ENCODE measurements at regions not wholly inside any gene's neighbourhood (a gene's known extent, or its start where the extent isn't known, plus 50 kb on each side); places are given as distances from the start of the nearest gene placed in this dataset.

DNA sequence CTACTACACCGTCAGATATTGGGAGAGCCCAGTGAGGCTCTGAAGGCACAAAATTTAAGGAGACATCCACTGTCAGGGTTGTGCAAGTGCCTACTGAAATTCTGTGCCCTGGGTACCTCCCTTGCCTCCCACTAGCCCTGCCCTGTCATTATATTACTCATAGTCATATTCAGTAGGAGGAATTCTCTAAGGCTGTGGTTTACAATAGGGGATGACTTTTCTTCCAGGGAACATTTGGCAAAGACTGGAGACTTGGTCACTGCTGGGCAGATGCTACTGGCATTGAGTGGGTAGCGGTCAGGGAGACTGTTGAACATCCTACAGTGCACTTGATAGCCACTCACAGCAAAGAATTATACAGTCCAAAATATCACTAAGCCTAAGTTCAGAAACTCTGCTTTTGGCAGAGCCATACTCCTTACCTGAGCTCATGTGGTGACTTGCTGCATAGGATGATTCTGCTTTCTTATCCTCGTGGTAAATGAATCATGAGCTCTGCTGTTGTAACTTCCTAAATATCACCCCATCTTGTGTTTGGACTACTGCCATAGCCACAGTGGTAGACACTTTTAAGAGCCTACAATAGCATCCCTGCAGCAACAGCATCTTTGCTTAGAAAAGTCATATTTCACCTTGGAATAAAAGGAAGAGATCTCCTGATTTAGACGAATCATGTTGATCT is 563.4 kb upstream of the PLXNA2 start:
- FAIRE-seq: no peak

DNA sequence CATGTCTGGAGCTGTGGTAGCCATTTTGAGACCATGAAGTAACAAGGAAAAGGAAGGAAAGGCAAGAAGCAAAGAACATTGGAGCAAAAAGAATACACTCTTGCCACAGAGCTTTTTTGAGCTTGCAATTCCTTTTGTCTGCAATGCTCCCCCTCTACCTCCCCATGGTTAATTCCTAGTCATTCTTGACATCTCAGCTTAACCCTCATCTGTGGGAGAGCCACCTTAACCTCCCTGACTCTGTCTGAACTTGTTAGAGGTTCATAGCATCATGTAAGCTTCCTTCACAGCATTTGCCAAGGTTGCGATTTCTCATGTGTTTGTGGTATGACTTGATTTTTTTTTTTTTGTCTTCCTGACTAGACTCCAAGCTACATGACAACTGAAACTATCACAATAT is 564.1 kb upstream of the PLXNA2 start:
- no peak for FAIRE-seq

DNA sequence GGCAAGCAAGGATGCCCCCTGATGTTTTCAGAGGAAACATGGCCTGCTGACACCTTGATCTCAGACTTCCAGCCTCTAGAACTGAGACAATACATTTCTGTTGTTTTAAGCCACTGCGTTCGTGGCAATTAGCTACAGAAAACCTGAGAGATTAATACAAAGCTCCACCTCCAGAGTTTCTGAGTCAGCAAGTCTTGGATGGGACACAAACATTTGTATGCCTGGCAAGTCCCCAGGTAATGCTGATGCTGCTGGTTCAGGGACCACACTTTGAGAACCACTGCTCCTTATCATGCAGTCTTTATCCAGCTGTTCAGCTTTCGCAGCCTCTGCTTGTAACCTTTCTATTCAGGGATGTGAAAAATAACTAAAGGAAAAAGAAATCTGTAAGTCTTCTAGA is 565.7 kb upstream of the PLXNA2 start:
- no peak for FAIRE-seq

DNA sequence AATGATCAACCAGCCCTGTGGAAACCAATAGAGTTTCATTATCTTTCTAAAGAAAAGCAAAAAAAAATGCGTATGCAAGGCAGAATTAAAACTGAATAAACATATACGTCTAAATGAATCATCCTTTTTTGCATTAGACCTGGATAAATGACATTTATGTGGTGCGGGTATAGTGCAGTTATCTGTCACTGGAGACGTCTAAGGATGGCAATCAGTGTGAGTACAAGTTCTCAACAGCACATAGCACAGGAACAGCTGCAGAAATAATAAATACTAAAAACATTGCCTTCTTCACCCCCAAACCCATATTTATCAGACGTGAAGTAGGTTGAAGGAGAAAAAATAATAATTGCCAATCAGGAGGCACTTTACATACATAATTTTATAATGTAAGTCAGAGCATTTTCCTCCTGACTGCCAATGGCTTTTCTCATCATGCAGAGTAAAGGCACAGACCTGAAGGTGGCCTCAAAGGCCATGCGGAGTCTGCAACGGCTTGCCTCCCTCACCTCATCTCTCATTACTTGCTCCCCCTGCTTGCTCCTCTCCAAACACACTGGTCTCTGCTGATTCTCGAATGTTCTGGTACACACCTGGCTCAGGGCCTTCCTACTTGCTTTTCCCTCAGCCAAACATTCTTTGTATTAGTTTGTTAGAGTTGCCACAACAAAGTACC is 574.7 kb upstream of the PLXNA2 start:
- no peak for FAIRE-seq

DNA sequence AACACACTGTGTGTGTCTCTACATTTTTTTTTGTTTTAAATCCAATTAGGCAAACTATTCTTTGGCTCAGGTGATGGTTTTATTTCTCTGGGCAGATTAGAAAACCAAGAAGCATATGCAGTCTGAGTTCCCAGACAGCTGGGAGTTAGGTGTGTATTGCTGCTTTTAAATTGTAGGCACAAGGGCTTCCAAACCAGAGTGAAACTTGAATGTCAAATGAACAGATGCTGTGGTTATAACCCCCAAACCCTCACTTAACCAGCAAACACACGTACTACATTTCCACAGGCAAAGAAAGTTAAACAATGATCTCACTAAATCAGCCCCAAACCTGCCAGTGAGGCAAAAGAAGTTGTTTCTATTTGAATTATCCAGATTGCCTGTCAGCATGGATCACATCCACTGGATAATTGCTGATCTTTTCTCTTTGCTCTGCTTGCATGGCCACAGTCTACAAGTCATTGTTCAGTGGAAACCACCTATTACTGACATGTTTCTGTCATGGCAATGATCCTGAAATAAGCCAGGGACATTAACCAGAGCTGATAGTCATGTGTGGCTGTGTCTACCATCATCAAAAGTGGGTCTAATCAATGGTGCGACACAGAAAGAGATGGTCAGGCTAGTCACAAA is 576.5 kb upstream of the PLXNA2 start:
- FAIRE-seq: no peak

DNA sequence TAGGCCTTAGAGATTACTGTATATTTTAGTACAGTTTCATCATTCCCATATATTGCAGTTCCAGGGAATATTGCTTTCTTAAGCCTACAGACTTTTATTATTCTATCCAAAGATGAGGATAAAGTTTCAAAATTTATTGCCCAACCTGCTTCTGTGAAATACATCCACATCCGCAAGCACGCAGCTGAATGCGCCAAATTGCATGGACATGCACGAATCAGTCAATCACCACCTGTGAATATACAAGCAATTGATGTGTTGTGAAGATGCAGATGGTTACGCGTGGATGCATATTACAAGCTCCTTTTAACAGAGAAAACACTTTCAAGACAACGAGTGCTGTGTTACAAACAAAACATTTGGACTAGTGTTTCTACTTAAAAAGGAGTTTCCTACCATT is 577.8 kb upstream of the PLXNA2 start:
- no peak for FAIRE-seq

DNA sequence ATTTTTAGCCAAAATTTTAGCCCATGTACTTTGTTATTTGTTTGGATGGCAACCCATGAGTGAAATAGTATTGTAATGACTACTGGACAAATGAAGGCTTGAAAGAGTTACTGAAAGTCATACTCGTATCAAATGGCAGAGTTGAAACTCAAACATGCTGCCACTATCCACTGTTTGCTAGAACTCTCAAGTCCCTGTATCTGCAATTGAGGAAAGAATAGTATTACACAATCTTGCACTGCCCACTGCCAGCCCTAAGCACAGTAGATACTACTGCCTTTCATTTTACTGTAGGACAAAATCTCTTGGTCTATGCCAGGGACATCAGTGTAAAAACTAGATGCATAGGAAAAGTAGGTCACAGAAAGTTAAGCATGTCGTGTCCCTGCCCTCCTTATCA is 581.1 kb upstream of the PLXNA2 start:
- no peak for FAIRE-seq

DNA sequence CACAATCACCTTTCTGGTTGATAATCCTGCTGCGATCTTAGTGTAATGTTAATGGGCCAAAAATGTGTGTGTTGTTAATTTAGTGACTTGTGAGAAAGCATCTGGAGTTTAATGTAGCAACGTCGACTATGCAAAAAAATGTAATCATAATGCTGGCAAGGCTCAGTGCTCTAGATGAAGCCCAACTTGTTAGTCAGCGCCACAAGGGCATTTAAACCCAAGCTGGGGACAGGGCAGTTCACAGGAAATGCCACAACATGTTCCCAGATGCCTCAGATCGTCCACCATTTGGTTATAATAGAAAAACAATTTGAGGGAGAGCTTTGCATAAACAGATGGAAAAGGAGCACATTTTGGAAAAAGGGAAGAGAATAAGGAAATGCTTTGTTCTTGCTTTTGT is 585.4 kb upstream of the PLXNA2 start:
- FAIRE-seq: no peak

DNA sequence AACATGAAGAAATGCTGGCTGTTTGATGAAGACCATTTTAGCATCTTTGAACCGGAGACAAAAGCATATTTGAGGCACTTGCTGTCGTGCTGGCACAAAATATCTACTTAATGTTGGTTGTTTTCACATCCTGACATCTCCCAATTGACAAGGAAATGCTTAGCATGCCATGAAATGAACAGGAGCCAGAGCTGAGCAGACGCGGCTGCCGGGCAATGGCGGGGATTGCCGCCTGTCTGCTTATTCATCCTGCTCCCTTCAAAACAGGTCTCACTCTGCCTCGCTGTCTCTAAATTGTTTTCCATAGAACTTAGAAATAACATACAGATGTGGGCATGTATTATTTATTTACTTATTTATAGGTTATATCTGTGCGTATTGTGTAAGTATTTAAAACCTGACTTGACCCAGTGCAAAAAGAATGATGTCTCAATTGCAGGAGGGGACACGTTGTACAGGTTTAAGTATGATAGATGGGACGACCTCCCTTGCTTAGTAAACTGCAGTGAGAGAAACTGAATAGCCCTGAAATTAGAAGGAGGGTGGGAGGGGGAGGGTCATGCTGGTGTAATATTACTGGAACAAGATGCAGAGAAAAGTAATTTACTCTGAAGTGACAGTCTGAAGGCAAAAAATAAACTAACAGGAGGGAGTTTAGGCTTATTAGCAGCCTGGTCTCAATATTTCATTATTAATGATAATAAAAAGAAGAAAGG is 590.4 kb upstream of the PLXNA2 start:
- FAIRE-seq: no peak

DNA sequence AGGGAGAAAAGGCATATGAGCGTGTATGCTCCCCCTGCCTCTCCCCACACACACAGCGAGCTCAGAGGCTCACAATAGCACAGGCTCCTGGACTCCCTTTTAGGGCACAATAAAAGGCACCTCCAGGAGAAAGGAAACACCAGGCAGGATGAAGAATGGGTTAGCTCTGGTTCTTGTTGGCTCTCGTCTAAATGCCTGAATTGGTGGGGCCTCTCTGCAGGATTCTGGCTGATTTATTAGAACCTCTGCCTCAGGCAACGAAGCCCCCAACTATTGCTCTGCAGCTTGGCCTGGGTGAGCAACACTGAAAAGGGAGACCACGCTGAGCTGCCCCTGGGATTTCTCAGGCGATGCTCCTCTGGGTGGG is 590.9 kb upstream of the PLXNA2 start:
- FAIRE-seq: no peak

DNA sequence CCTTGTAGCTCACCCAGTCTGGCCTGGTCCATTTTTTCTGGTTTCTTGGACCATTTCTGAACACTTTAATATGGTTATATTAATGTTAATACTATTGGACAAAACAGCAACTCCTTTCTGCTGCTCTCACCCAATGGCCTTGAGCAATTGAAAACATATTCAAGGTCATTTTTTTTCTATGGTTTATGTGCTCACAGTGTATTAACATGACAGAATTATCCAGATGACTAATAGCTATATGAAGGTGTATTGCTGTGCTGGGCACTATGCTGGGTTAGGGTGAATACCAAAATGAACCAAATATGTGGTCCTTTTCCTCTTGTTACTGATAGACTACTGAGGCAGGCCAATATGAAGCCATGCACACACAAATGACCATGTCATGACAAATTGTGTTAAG is 591.6 kb upstream of the PLXNA2 start:
- FAIRE-seq: no peak

DNA sequence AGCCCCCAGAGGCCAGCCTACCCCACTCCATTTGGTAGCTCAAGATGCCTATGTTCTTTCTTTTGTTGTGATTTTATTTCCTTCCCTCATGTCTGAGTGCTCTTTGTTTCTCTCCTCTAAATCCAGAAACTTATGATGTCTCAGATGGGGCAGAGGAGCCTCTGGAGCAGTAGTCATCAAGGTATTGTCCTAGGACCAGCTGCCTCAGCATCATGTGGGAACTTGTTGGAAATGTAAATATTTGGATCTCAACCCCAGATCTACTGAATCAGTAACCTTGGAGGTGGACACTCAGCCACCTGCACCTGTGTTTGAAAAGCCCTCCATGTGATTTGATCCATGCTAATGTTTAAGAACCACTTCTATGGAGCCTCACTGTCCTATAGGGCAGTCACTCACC is 593.1 kb upstream of the PLXNA2 start:
- no peak for FAIRE-seq

DNA sequence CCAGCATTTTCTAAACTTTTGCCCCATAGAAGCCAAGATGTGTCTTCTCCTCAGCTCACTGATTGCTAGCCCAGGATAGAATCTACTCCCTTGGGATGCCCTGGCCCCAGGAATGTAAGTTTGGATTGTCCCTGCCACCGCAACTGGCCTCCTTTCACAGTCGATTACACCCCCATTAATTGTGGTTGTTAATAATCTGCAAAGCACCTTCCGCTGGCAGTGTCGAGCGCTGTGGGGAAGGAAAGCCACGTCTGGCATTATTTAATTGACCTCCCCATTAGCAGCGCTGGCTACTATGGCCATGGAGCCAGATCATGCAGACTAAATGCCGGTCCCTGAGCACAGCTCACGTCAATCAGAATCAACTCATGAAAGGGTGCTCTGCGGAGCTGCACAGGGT is 597.3 kb upstream of the PLXNA2 start:
- no peak for FAIRE-seq

DNA sequence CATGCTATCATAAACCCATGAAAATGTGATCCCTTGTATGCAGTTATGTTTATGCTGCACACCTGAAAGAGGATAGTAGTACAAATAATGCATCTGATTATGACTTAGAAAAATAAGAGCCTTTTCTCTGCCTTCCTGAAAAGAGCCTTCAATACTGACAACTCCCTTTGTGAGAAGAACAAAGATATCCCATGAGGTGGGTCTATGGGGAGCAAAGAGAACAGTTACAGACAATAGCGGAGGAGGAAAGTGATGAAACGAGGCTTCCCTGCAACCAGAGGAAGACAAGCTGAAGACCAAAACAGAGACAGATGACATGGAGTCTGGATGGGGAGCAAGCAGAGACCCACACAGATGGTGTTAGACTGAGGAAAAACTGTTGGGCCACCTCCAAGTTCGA is 598.3 kb upstream of the PLXNA2 start:
- FAIRE-seq: no peak

DNA sequence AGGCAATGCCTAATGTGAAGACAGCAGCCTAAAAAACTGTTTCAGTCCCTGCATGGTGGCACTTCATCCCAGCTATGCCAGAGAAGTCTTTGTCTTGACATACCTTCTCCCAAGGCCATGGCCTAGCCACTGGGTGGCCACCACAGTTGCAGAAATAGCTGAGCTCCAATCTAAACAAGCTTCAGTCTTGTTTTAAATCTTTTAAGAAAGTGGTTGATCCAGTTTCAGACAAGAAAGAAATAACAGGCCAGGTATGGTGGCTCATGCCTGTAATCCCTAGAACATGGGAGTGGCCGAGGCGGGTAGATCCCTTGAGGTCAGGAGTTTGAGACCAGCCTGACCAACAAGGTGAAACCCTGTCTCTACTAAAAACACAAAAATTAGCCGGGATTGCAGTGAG is 600.0 kb upstream of the PLXNA2 start:
- no peak for FAIRE-seq

DNA sequence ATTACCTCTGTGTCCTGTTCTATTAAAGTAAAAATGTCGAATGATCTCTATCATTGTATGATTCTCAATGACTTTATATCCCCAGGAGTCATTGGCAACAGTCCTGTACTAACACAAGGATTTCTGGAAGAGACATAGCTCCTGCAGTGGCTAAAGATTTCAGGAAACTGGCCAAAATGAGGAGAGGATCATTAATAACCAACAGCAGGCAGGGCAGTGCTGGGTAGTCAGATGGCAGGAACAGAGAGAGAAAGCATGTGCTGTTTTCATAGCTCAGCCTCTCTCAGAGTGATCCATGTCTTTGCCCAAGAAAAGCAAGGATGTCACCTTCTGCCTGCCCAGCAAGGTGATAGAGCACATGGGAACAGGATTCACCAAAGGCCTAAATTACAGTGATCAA is 604.7 kb upstream of the PLXNA2 start:
- FAIRE-seq: no peak

DNA sequence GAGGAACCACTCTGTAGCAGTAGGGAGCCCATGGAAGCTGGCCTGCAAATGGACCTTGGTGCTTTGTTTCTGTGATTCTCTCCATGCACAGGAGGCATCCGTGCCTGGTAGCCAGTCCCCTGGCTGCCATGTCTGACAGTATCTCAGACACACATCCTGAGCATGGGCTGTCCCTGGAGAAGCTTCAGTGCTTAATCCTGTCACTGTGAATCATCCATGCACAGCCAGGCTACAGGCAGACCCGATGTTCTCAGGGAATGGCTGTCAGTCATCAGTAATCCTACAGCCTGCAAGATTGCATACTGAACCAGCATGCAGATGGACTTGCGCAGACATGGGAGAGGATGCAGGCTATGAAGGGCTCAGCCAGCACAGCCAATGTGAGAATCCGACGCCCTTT is 606.3 kb upstream of the PLXNA2 start:
- no peak for FAIRE-seq

DNA sequence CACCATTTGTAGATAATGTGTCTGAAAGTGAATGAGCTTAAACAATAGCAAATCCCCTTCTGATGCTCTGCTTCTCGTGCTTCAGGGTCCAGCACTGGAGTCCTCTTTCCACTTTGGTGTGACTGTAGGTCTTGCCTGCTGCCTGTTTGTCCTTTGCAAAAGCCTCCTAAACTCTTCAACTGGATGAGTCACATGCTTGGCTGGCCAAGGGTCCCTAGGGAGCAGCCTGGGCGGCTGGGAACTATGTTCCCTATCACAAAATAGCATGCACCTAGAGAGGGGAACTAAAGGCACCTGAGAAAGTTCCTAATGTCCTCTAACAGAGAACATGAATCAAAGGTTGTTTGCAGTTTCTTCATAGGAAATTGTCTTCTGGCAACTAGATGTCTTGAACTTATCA is 607.2 kb upstream of the PLXNA2 start:
- FAIRE-seq: no peak

DNA sequence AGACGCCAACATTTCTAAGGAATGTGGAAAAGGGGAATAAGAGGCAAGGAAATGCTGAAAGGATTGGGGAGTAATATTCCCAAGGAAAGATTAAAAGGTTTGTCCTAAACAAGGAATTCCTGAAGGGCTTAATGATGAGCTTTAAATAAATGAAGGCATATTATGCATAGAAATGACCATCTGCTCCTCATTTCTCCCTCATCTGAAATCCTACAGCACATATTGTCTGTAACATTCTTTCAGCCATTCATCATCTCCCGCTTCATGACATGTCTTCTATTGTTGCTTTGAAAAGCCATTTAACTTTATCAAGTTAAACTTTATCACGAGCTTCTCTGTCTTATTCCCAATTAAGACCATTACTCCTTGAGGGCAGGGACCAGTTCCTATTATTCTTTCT is 608.7 kb upstream of the PLXNA2 start:
- FAIRE-seq: no peak

DNA sequence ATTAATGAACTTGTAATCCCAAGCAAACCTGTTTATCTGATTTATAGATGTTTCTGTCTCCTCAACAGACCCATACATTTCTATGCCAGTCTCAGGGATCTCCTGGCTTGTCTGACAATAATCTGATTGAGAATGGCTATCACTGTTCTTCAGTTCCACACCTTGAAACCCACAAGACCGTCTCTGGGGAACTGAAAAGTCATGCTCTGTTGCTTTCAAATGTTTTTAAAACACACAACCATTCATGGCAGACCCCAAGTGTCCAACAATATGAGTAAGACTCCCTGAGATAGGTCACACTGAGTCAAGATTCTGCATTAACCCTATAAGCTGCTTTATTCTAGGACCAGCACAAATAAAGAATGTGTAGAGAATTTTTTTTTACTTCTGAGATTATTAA is 611.2 kb upstream of the PLXNA2 start:
- no peak for FAIRE-seq

DNA sequence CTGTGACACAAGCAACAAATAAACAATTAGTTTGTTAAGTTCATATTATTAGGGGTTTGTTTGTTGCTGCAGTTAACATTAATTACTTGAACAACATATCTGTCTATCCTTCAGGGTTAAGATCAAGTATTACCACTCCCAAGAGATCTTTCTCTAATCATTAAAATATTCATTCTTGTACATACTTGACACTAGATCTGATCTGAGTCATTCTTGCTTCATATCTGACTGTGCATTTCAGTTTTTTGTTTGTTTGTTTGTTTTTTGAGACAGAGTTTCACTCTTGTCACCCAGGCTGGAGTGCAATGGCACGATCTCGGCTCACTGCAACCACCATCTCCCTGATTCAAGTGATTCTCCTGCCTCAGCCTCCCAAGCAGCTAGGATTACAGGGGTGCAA is 613.3 kb upstream of the PLXNA2 start:
- no peak for FAIRE-seq

DNA sequence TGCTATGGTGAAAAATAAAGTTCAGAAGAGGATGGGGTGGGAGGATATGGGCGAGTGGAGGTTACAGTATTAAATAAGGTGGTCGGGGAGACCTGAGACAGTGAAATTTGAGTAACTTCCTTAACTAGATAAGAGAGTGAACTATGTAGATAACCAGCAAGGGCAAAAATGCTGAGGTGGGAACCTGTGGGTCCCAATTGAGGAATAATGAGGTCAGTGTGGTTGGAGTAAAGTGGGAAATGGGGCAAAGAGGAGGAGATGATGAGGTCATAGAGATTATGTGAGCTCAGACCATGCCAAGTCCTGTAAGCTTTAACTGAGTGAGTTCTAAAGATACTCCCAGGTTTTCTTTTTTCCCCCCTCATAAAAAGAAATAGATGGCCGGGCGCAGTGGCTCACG is 614.6 kb upstream of the PLXNA2 start:
- no peak for FAIRE-seq

DNA sequence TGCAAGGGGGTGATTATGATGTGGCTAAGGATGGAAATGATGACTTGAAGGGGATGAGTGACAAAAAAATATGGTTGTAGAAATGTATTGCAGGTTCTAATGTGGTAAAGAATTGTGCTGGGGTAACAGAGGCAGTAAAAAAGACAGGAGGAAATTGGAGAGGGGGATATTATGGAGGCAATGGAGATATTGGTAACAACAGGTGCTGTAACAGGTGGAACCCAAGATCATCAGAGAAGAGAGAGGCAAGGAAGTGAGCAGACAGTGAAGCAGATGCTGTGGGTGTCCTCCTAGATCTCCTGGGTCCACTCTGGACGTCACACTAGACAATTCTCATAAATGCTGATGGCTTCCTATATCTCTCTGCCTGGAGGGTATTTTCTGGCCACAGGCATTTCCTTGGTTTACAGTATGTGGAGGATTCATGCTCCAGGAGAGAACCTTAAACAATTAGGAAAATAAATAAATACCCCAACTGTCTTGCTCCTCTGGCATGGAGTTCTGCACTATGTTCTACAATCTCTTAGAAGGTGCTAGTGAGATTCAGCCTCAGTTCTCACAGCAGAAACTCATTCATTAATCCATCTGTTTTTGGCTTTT is 620.3 kb upstream of the PLXNA2 start:
- no peak for FAIRE-seq
